K562 (cell line): ENCODE measurements at regions not wholly inside any gene's neighbourhood (a gene's known extent, or its start where the extent isn't known, plus 50 kb on each side); places are given as distances from the start of the nearest gene placed in this dataset.

Experiments
- HDAC3 ChIP-seq: fragments of 450-650 bp; IDR thresholded peaks from 2 replicates; pipeline ENCODE4 v1.6.1; 2018; ENCODE audit warnings: borderline replicate concordance, mild to moderate bottlenecking, moderate library complexity; ENCODE audit not compliant: partially characterized antibody
- KAT2B ChIP-seq: IDR thresholded peaks from one replicate; pipeline ENCODE4 v1.6.1; 2012; ENCODE audit warnings: low read depth, mild to moderate bottlenecking, control low read depth, inconsistent platforms, low read length, moderate library complexity
- NFIC ChIP-seq: fragments of 450-650 bp; IDR thresholded peaks from 2 replicates; pipeline ENCODE4 v1.6.1; 2017; ENCODE audit warnings: mild to moderate bottlenecking, inconsistent platforms
- RAD21 ChIP-seq, 2 experiments: fragments of 250-450 bp in 1 of 2; fragments of 450-650 bp in 1 of 2; sonication (Bioruptor Pico) in 1 of 2; formaldehyde crosslinking in 1 of 2; IDR thresholded peaks in 1 of 2; conservative IDR thresholded peaks in 1 of 2; 2 replicates each; pipeline versions ENCODE4 v1.4.0 to v1.8.0; 2020 to 2022; ENCODE audit warnings: mild to moderate bottlenecking in 2 of 2, moderate library complexity in 1 of 2
- RBM25 ChIP-seq: fragments of 200-400 bp; formaldehyde crosslinking; IDR thresholded peaks from 2 replicates; pipeline ENCODE4 v1.6.1; 2018; ENCODE audit warnings: low read length, low read depth, moderate library complexity; ENCODE audit not compliant: severe bottlenecking
- UBTF ChIP-seq, 2 experiments: IDR thresholded peaks; 2 replicates each; pipeline ENCODE4 v1.6.1; 2012; ENCODE audit warnings: improper control_type of control experiment in 2 of 2, low read depth in 2 of 2, low read length in 2 of 2, borderline replicate concordance in 1 of 2
- ZNF146 ChIP-seq: IDR thresholded peaks from one replicate; pipeline ENCODE4 v1.6.1; 2018; ENCODE audit warnings: missing compliant biosample characterization; ENCODE audit not compliant: unreplicated experiment
- ZNF384 ChIP-seq: IDR thresholded peaks from 2 replicates; pipeline ENCODE4 v1.6.1; 2012; ENCODE audit warnings: low read depth, low read length, improper control_type of control experiment
- ZNF695 ChIP-seq: fragments of 450-650 bp; formaldehyde crosslinking; IDR thresholded peaks from 2 replicates; pipeline ENCODE4 v1.4.0; 2020; ENCODE audit warnings: mild to moderate bottlenecking, moderate library complexity
- TF ChIP-seq, protein P1 (sequence below): fragments of 250-450 bp; sonication (Bioruptor Pico); IDR thresholded peaks from 2 replicates; pipeline ENCODE4 v1.4.0; 2020; ENCODE audit warnings: mild to moderate bottlenecking, moderate library complexity

DNA sequence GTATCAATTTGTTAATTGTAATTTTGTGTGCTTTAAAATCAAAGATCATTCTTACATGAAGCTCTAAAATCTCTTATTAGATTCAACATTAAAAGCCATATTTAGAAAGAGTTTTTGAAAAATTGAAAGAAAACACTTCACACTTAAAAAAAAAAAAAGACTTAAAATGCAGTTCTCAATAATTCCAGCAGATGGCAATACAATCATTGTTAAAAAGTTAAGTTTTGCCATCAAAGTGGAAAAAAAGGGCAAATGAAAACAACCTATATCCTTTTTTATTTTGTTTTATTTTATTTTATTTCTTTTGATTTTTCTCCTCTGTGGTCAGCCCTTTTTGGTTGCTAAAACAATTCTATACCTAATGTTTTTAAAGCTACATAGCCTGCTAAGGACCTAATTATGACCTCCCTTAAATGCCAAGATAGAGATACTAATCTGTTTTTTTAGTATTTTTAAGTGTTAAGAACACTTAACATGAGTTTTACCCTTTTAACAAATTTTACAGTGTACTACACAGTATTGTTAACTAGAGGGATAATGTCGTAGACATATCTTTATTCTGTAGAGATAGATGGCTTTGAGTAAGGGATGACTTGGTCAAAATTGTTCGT, 154.2 kb upstream of the DAB2 start (continued):
- TF ChIP-seq, protein P1, sequence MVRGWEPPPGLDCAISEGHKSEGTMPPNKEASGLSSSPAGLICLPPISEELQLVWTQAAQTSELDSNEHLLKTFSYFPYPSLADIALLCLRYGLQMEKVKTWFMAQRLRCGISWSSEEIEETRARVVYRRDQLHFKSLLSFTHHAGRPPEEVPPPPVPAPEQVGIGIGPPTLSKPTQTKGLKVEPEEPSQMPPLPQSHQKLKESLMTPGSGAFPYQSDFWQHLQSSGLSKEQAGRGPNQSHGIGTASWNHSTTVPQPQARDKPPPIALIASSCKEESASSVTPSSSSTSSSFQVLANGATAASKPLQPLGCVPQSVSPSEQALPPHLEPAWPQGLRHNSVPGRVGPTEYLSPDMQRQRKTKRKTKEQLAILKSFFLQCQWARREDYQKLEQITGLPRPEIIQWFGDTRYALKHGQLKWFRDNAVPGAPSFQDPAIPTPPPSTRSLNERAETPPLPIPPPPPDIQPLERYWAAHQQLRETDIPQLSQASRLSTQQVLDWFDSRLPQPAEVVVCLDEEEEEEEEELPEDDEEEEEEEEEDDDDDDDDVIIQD (CRISPR knock-in tag), result no peak
- TF ChIP-seq UBTF (IDR thresholded peaks at IDR 0.05; ENCODE audit: borderline replicate concordance in 1 of 2, low read depth in 2 of 2, low read length in 2 of 2) (no peak), HDAC3 (peak; percentile 20), RAD21 (CRISPR knock-in tag; conservative IDR thresholded peaks at IDR 0.05 in 1 of 2, IDR thresholded peaks at IDR 0.05 in 1 of 2) (peak; percentile 73 to 75), ZNF146 (no peak), ZNF695 (CRISPR knock-in tag) (no peak), RBM25 (no peak), KAT2B (no peak), ZNF384 (peak; percentile 85), NFIC (no peak)
